Fibroblast of villous mesenchyme (primary cell): ENCODE measurements at regions not wholly inside any gene's neighbourhood (a gene's known extent, or its start where the extent isn't known, plus 50 kb on each side); places are given as distances from the start of the nearest gene placed in this dataset.

ENCODE experiments used
- DNase-seq: peaks from one replicate; pipeline ENCODE4 v3.0.0-alpha.2; 2010; ENCODE audit warnings: low read depth
- H3K4me3 ChIP-seq: 2 replicates; pipeline ENCODE4 v1.5.1; 2011; ENCODE audit warnings: low read depth, mild to moderate bottlenecking, low read length
- CTCF ChIP-seq: IDR thresholded peaks from 2 replicates; pipeline ENCODE4 v1.5.1; 2012; ENCODE audit warnings: low read depth, mild to moderate bottlenecking, low read length; ENCODE audit not compliant: insufficient read depth

GRCh38 chrX:20988118-20988517, 386.1 kb upstream of the CNKSR2 start:
- H3K4me3 ChIP-seq = no peak overlapping the region
- no peak for TF ChIP-seq CTCF
- no peak for DNase-seq

- DNase-seq = no peak
- no peak for TF ChIP-seq CTCF
- H3K4me3 ChIP-seq = no peak overlapping the region
Observed at GRCh38 chrX:20980426-20980825, 393.8 kb upstream of the CNKSR2 start.

DNA sequence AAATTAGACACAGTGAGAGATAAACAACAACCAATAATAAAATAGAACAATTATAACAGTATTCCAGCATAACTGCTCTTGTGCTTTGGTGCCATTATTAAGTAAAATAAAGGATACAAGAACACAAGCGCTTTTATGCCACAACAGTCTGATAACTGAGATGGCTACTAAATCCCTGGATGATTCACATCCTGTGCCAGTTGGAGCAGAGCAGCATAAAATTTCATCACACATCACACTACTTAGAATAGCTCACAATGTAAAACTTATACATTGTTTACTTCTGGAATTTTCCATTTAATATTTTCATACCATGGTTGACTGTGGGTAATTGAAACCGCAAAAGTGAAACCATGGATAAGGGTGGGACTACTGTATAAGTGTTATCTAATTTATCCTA, 399.9 kb upstream of the CNKSR2 start:
- no peak for TF ChIP-seq CTCF
- DNase-seq = peak; percentile 74

DNA sequence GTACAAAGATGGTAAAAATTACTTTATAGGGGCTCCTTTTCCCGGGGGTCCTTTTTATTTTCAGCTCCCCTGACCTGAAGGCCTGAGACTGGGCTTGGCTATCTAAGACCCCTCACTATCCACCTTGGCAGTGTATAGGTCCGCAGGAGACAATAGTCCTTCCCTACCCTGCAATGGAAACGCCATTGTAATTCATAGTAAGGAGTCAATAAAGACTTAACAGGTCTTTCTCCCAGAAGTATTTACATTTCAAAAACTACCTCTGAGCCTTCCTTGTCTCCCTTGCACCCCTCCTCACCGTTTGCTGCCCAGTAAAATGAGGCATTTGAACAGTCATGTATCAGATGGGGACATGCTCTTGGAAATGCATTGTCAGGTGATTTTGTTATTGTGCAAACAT, 401.2 kb upstream of the CNKSR2 start:
- DNase-seq = no peak
- TF ChIP-seq CTCF = no peak
- no peak overlapping the region for H3K4me3 ChIP-seq

More for the DNA sequence above, 399.9 kb upstream of the CNKSR2 start:
- H3K4me3 ChIP-seq = no peak overlapping the region

- H3K4me3 ChIP-seq = no peak overlapping the region
- peak; percentile 11 for DNase-seq
- TF ChIP-seq CTCF = no peak
Observed at GRCh38 chrX:20971250-20971649, 403.0 kb upstream of the CNKSR2 start.

- DNase-seq = no peak
- no peak for TF ChIP-seq CTCF
- no peak overlapping the region for H3K4me3 ChIP-seq
Observed at GRCh38 chrX:20969565-20969964, 404.7 kb upstream of the CNKSR2 start.

- DNase-seq = peak; percentile 23
- no peak for TF ChIP-seq CTCF
- H3K4me3 ChIP-seq = no peak overlapping the region
Observed at GRCh38 chrX:20968996-20969395, 405.2 kb upstream of the CNKSR2 start.
